ENCODE measurements at regions not wholly inside any gene's neighbourhood (a gene's known extent, or its start where the extent isn't known, plus 50 kb on each side); places are given as distances from the start of the nearest gene placed in this dataset.
"Not testable (repeated sequence)": the region's sequence is repeated elsewhere in the genome, so short reads cannot be mapped to it uniquely, and the experiment has no call there.

- not testable (repeated sequence) for DNase-seq
Measured at GRCh38 chr6:60782698-60783464, 1503.1 kb downstream of the KHDRBS2 start.

- not testable (repeated sequence) for DNase-seq
Measured at GRCh38 chr6:60779591-60779990, 1506.4 kb downstream of the KHDRBS2 start.

GRCh38 chr6:60767791-60768499 lies 1518.1 kb downstream of the KHDRBS2 start:
- not testable (repeated sequence) for DNase-seq

GRCh38 chr6:60765331-60765730 lies 1520.7 kb downstream of the KHDRBS2 start:
- not testable (repeated sequence) for DNase-seq

- DNase-seq, result not testable (repeated sequence)
Measured at GRCh38 chr6:60763464-60764080, 1522.5 kb downstream of the KHDRBS2 start.

GRCh38 chr6:60760928-60761327 lies 1525.1 kb downstream of the KHDRBS2 start:
- DNase-seq, result not testable (repeated sequence)

GRCh38 chr6:60759149-60759825 lies 1526.7 kb downstream of the KHDRBS2 start:
- DNase-seq, result not testable (repeated sequence)

GRCh38 chr6:60758725-60759124 lies 1527.3 kb downstream of the KHDRBS2 start:
- not testable (repeated sequence) for DNase-seq

GRCh38 chr6:60754879-60755278 lies 1531.1 kb downstream of the KHDRBS2 start:
- DNase-seq, result no peak

- DNase-seq, result not testable (repeated sequence)
Measured at GRCh38 chr6:60750353-60751081, 1535.5 kb downstream of the KHDRBS2 start.

GRCh38 chr6:60747765-60748556 lies 1538.1 kb downstream of the KHDRBS2 start:
- DNase-seq, result not testable (repeated sequence)

GRCh38 chr6:60737764-60738425 lies 1548.1 kb downstream of the KHDRBS2 start:
- not testable (repeated sequence) for DNase-seq

- peak; percentile 0 for DNase-seq
Measured at GRCh38 chr6:60737315-60737714, 1548.7 kb downstream of the KHDRBS2 start.

GRCh38 chr6:60723935-60724334 lies 1562.1 kb downstream of the KHDRBS2 start:
- not testable (repeated sequence) for DNase-seq

GRCh38 chr6:60695232-60695631 lies 1590.8 kb downstream of the KHDRBS2 start:
- no peak for DNase-seq

GRCh38 chr6:60687085-60687484 lies 1598.9 kb downstream of the KHDRBS2 start:
- DNase-seq, result no peak

- no peak for DNase-seq
Measured at GRCh38 chr6:60681806-60682205, 1604.2 kb downstream of the KHDRBS2 start.

GRCh38 chr6:60679175-60679574 lies 1606.8 kb downstream of the KHDRBS2 start:
- DNase-seq, result no peak

GRCh38 chr6:60671369-60671768 lies 1614.7 kb downstream of the KHDRBS2 start:
- DNase-seq, result no peak

- DNase-seq, result no peak
Measured at GRCh38 chr6:60670036-60670435, 1616.0 kb downstream of the KHDRBS2 start.

GRCh38 chr6:60668428-60668827 lies 1617.6 kb downstream of the KHDRBS2 start:
- DNase-seq, result no peak
